Trophoblast cell (in vitro differentiated cells and primary cell): ENCODE measurements at regions not wholly inside any gene's neighbourhood (a gene's known extent, or its start where the extent isn't known, plus 50 kb on each side); places are given as distances from the start of the nearest gene placed in this dataset.

ENCODE experiments used
- DNase-seq, 2 donors: peaks; one replicate each; pipeline ENCODE4 v3.0.0-alpha.2; 2016
- H2AFZ ChIP-seq: 2 replicates; pipeline ENCODE4 v1.6.1; 2013; ENCODE audit warnings: low read length, moderate library complexity, mild to moderate bottlenecking; ENCODE audit not compliant: insufficient read depth, poor library complexity
- H2AK5ac ChIP-seq: 2 replicates; pipeline ENCODE4 v1.6.1; 2013; ENCODE audit warnings: mild to moderate bottlenecking, low read length
- H2BK120ac ChIP-seq: 2 replicates; pipeline ENCODE4 v1.6.1; 2013; ENCODE audit warnings: low read length, mild to moderate bottlenecking, moderate library complexity; ENCODE audit not compliant: insufficient read depth, poor library complexity
- H2BK12ac ChIP-seq: 2 replicates; pipeline ENCODE4 v1.6.1; 2013; ENCODE audit warnings: mild to moderate bottlenecking, low read length, moderate library complexity
- H2BK5ac ChIP-seq: 2 replicates; pipeline ENCODE4 v1.6.1; 2013; ENCODE audit warnings: low read length, low read depth, moderate library complexity, mild to moderate bottlenecking; ENCODE audit not compliant: poor library complexity
- H3K14ac ChIP-seq: 2 replicates; pipeline ENCODE4 v1.6.1; 2013; ENCODE audit warnings: mild to moderate bottlenecking, low read length
- H3K18ac ChIP-seq: 2 replicates; pipeline ENCODE4 v1.6.1; 2013; ENCODE audit warnings: mild to moderate bottlenecking, low read length
- H3K23ac ChIP-seq: 2 replicates; pipeline ENCODE4 v1.6.1; 2013; ENCODE audit warnings: low read length
- H3K27ac ChIP-seq: 2 replicates; pipeline ENCODE4 v1.5.1; 2013; ENCODE audit warnings: low read depth, mild to moderate bottlenecking, inconsistent platforms, low read length, moderate library complexity
- H3K27me3 ChIP-seq: 2 replicates; pipeline ENCODE4 v1.6.1; 2013; ENCODE audit warnings: inconsistent platforms, mild to moderate bottlenecking, low read length, moderate library complexity; ENCODE audit not compliant: insufficient read depth
- H3K36me3 ChIP-seq, 2 experiments: 1 replicate in 1 of 2; 2 replicates in 1 of 2; pipeline ENCODE4 v1.6.1; 2013; ENCODE audit warnings: low read length in 2 of 2, mild to moderate bottlenecking in 2 of 2, moderate library complexity in 1 of 2; ENCODE audit not compliant: insufficient read depth in 2 of 2, control insufficient read depth in 1 of 2
- H3K4ac ChIP-seq: 2 replicates; pipeline ENCODE4 v1.6.1; 2013; ENCODE audit warnings: low read depth, mild to moderate bottlenecking, low read length, moderate library complexity
- H3K4me1 ChIP-seq, 2 experiments: 1 replicate in 1 of 2; 2 replicates in 1 of 2; pipeline ENCODE4 v1.6.1; 2013; ENCODE audit warnings: low read length in 2 of 2, mild to moderate bottlenecking in 2 of 2, moderate library complexity in 1 of 2; ENCODE audit not compliant: insufficient read depth in 2 of 2, control insufficient read depth in 1 of 2
- H3K4me2 ChIP-seq: 2 replicates; pipeline ENCODE4 v1.6.1; 2013; ENCODE audit warnings: inconsistent platforms, mild to moderate bottlenecking, low read length, moderate library complexity
- H3K4me3 ChIP-seq: 2 replicates; pipeline ENCODE4 v1.5.1; 2013; ENCODE audit warnings: mild to moderate bottlenecking, low read depth, low read length, inconsistent platforms
- H3K79me1 ChIP-seq: one replicate; pipeline ENCODE4 v1.6.1; 2013; ENCODE audit warnings: low read length
- H3K79me2 ChIP-seq: 2 replicates; pipeline ENCODE4 v1.6.1; 2013; ENCODE audit warnings: low read length, mild to moderate bottlenecking; ENCODE audit not compliant: control insufficient read depth, insufficient read depth, poor library complexity
- H3K9ac ChIP-seq: 2 replicates; pipeline ENCODE4 v1.6.1; 2013; ENCODE audit warnings: mild to moderate bottlenecking, low read length
- H3K9me3 ChIP-seq: 2 replicates; pipeline ENCODE4 v1.6.1; 2013; ENCODE audit warnings: low read depth, mild to moderate bottlenecking, control low read depth, inconsistent platforms, low read length; ENCODE audit not compliant: insufficient read depth
- H4K12ac ChIP-seq: 2 replicates; pipeline ENCODE4 v1.6.1; 2013; ENCODE audit warnings: low read depth, mild to moderate bottlenecking, low read length, moderate library complexity
- H4K8ac ChIP-seq: 2 replicates; pipeline ENCODE4 v1.6.1; 2013; ENCODE audit warnings: low read depth, mild to moderate bottlenecking, low read length, moderate library complexity
- H4K91ac ChIP-seq: one replicate; pipeline ENCODE4 v1.6.1; 2013; ENCODE audit warnings: low read depth, mild to moderate bottlenecking, low read length, moderate library complexity
- WGBS: extraction: QIAGEN DNeasy Blood & Tissue Kit; methylation state at CpG from one replicate; pipeline ENCODE4 v1.1.7; 2013; ENCODE audit warnings: missing lambda C conversion rate; ENCODE audit not compliant: insufficient read length, insufficient coverage; ENCODE audit errors: extremely low coverage; 5-methylcytosine and 5-hydroxymethylcytosine counted together

GRCh38 chr16:86071611-86072240 is 172.8 kb downstream of the IRF8 start:
- DNase-seq, result no peak
- Histone ChIP-seq H3K4me3 (no peak overlapping the region), H3K79me2 (no peaks in the 10 kb centered on the region), H3K36me3 (no peaks in the 10 kb centered on the region), H4K91ac (no peak overlapping the region), H2BK120ac (no peak overlapping the region), H3K27me3 (no peaks in the 10 kb centered on the region), H3K27ac (no peak overlapping the region), H3K4ac (no peak overlapping the region), H3K9ac (no peak overlapping the region), H4K8ac (no peak overlapping the region), H3K9me3 (peaks cover 2% of the 10 kb centered on the region), H3K23ac (no peak overlapping the region), H2BK12ac (no peak overlapping the region), H3K14ac (no peak overlapping the region), H2AFZ (no peak overlapping the region), H3K4me2 (no peak overlapping the region), H3K4me1 (peaks cover 0 to 10% of the 10 kb centered on the region in 2 experiments), H3K79me1 (no peaks in the 10 kb centered on the region), H3K18ac (no peak overlapping the region), H2AK5ac (no peak overlapping the region), H2BK5ac (no peak overlapping the region), H4K12ac (no peak overlapping the region)
- WGBS, result no CpG with 5 or more reads among the region's 12 CpGs

GRCh38 chr16:86072328-86073102 is 173.6 kb downstream of the IRF8 start:
- Histone ChIP-seq H3K18ac (no peak overlapping the region), H3K79me2 (no peaks in the 10 kb centered on the region), H3K4me1 (peaks cover 0 to 10% of the 10 kb centered on the region in 2 experiments), H3K23ac (no peak overlapping the region), H4K8ac (no peak overlapping the region), H3K27me3 (no peaks in the 10 kb centered on the region), H3K4me2 (no peak overlapping the region), H3K36me3 (no peaks in the 10 kb centered on the region), H4K12ac (no peak overlapping the region), H2AFZ (no peak overlapping the region), H2AK5ac (no peak overlapping the region), H3K79me1 (no peaks in the 10 kb centered on the region), H3K4ac (no peak overlapping the region), H2BK5ac (no peak overlapping the region), H3K9me3 (peaks cover 2% of the 10 kb centered on the region), H2BK12ac (no peak overlapping the region), H4K91ac (no peak overlapping the region), H2BK120ac (no peak overlapping the region), H3K4me3 (no peak overlapping the region), H3K14ac (no peak overlapping the region), H3K9ac (no peak overlapping the region), H3K27ac (no peak overlapping the region)
- no CpG with 5 or more reads among the region's 21 CpGs for WGBS
- peak; percentile 20 to 74 for DNase-seq

- H4K91ac ChIP-seq, result no peak overlapping the region
- H3K79me2 ChIP-seq, result no peaks in the 10 kb centered on the region
- no peak overlapping the region for H3K23ac ChIP-seq
- no peak overlapping the region for H3K9ac ChIP-seq
- no peak overlapping the region for H2BK5ac ChIP-seq
- H3K9me3 ChIP-seq, result peaks cover 2% of the 10 kb centered on the region
- H2BK12ac ChIP-seq, result no peak overlapping the region
- H3K4ac ChIP-seq, result no peak overlapping the region
- no peak overlapping the region for H4K8ac ChIP-seq
- H2AK5ac ChIP-seq, result no peak overlapping the region
- no peak for DNase-seq
- no peaks in the 10 kb centered on the region for H3K79me1 ChIP-seq
- no peak overlapping the region for H3K18ac ChIP-seq
- no peak overlapping the region for H3K4me2 ChIP-seq
- peaks cover 0 to 10% of the 10 kb centered on the region in 2 experiments for H3K4me1 ChIP-seq
- no peak overlapping the region for H2BK120ac ChIP-seq
- no peak overlapping the region for H4K12ac ChIP-seq
- H3K27ac ChIP-seq, result no peak overlapping the region
- H3K36me3 ChIP-seq, result no peaks in the 10 kb centered on the region
- no CpG with 5 or more reads among the region's 11 CpGs for WGBS
- no peaks in the 10 kb centered on the region for H3K27me3 ChIP-seq
- no peak overlapping the region for H3K4me3 ChIP-seq
- no peak overlapping the region for H2AFZ ChIP-seq
- H3K14ac ChIP-seq, result no peak overlapping the region
Observed at GRCh38 chr16:86073103-86073625, 174.2 kb downstream of the IRF8 start.

GRCh38 chr16:86073763-86074493 is 175.0 kb downstream of the IRF8 start:
- Histone ChIP-seq H3K9ac (no peak overlapping the region), H3K18ac (no peak overlapping the region), H3K9me3 (peaks cover 2% of the 10 kb centered on the region), H3K23ac (no peak overlapping the region), H3K14ac (no peak overlapping the region), H4K8ac (no peak overlapping the region), H4K12ac (no peak overlapping the region), H3K27me3 (no peaks in the 10 kb centered on the region), H3K4me2 (no peak overlapping the region), H3K79me1 (no peaks in the 10 kb centered on the region), H3K79me2 (no peaks in the 10 kb centered on the region), H2AFZ (no peak overlapping the region), H2BK5ac (no peak overlapping the region), H2AK5ac (no peak overlapping the region), H3K36me3 (no peaks in the 10 kb centered on the region), H3K4me1 (peaks cover 0 to 10% of the 10 kb centered on the region in 2 experiments), H3K4me3 (peak overlapping the region; percentile 47), H4K91ac (no peak overlapping the region), H2BK12ac (no peak overlapping the region), H3K4ac (no peak overlapping the region), H3K27ac (no peak overlapping the region), H2BK120ac (no peak overlapping the region)
- 100% methylated on average over 3 of the region's 9 CpGs for WGBS
- DNase-seq, result no peak
